ENCODE measurements at regions not wholly inside any gene's neighbourhood (a gene's known extent, or its start where the extent isn't known, plus 50 kb on each side); places are given as distances from the start of the nearest gene placed in this dataset.

GRCh38 chr3:31125413-31126020, 231.1 kb upstream of the GADL1 start:
- no peaks in the 10 kb centered on the region for H3K9me3 ChIP-seq (ENCODE audit: control insufficient read depth, low read length)
- H3K36me3 ChIP-seq (ENCODE audit: control insufficient read depth, insufficient read depth, low read length): no peaks in the 10 kb centered on the region
- no peak overlapping the region for H3K27ac ChIP-seq (ENCODE audit: insufficient read depth, low read depth, low read length, poor library complexity, severe bottlenecking)
- H3K27me3 ChIP-seq (ENCODE audit: control insufficient read depth, insufficient read depth, low read length, poor library complexity, severe bottlenecking): no peaks in the 10 kb centered on the region
- WGBS, 2 experiments: 29 to 47% methylated on average over 4 of the region's 4 CpGs
- no peak overlapping the region for H3K4me3 ChIP-seq (ENCODE audit: insufficient read depth, low read depth, low read length)
- peaks cover 14% of the 10 kb centered on the region for H3K4me1 ChIP-seq (ENCODE audit: control insufficient read depth, insufficient read depth, low read length)

GRCh38 chr3:31129241-31129640, 234.8 kb upstream of the GADL1 start:
- WGBS, 2 experiments: 96 to 100% methylated on average over 2 of the region's 2 CpGs
- peaks cover 3% of the 10 kb centered on the region for H3K27me3 ChIP-seq (ENCODE audit: control insufficient read depth, insufficient read depth, low read length, poor library complexity, severe bottlenecking)
- H3K9me3 ChIP-seq (ENCODE audit: control insufficient read depth, low read length): no peaks in the 10 kb centered on the region
- H3K4me3 ChIP-seq (ENCODE audit: insufficient read depth, low read depth, low read length): no peak overlapping the region
- no peaks in the 10 kb centered on the region for H3K36me3 ChIP-seq (ENCODE audit: control insufficient read depth, insufficient read depth, low read length)
- no peak overlapping the region for H3K27ac ChIP-seq (ENCODE audit: insufficient read depth, low read depth, low read length, poor library complexity, severe bottlenecking)
- H3K4me1 ChIP-seq (ENCODE audit: control insufficient read depth, insufficient read depth, low read length): peaks cover 14% of the 10 kb centered on the region

- Histone ChIP-seq H3K27ac (ENCODE audit: insufficient read depth, low read depth, low read length, poor library complexity, severe bottlenecking) (no peak overlapping the region), H3K9me3 (ENCODE audit: control insufficient read depth, low read length) (no peaks in the 10 kb centered on the region), H3K36me3 (ENCODE audit: control insufficient read depth, insufficient read depth, low read length) (no peaks in the 10 kb centered on the region), H3K4me1 (ENCODE audit: control insufficient read depth, insufficient read depth, low read length) (peaks cover 4% of the 10 kb centered on the region), H3K4me3 (ENCODE audit: insufficient read depth, low read depth, low read length) (no peak overlapping the region), H3K27me3 (ENCODE audit: control insufficient read depth, insufficient read depth, low read length, poor library complexity, severe bottlenecking) (peaks cover 3% of the 10 kb centered on the region)
- 73 to 91% methylated on average over 1 to 2 of the region's 2 CpGs for WGBS, 2 experiments
Observed at GRCh38 chr3:31132132-31132769, 237.8 kb upstream of the GADL1 start.

DNA sequence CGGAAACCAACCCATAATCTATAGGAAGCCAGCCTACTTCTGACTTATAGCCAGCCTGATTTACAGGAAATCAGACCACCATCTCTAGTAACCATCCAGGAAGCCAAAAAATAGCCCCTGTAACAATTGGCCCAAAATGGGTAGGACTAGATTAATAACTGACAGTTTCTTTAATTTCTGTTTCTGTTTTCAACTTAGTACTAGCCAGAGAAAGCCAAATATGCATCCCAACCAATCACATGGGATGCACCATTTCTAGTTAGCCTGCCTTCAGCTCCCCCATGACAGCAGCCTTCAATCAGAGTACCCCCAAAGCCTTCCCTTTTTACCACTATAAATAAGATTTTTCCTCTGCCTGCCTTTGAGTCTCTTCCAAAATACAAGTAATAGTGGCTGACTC, 239.1 kb upstream of the GADL1 start:
- Histone ChIP-seq H3K4me1 (ENCODE audit: control insufficient read depth, insufficient read depth, low read length) (no peaks in the 10 kb centered on the region), H3K9me3 (ENCODE audit: control insufficient read depth, low read length) (no peaks in the 10 kb centered on the region), H3K4me3 (ENCODE audit: insufficient read depth, low read depth, low read length) (no peak overlapping the region), H3K27ac (ENCODE audit: insufficient read depth, low read depth, low read length, poor library complexity, severe bottlenecking) (no peak overlapping the region), H3K27me3 (ENCODE audit: control insufficient read depth, insufficient read depth, low read length, poor library complexity, severe bottlenecking) (peaks cover 3% of the 10 kb centered on the region), H3K36me3 (ENCODE audit: control insufficient read depth, insufficient read depth, low read length) (no peaks in the 10 kb centered on the region)
- 88 to 92% methylated on average over 1 of the region's 1 CpG for WGBS, 2 experiments

- no peaks in the 10 kb centered on the region for H3K36me3 ChIP-seq (ENCODE audit: control insufficient read depth, insufficient read depth, low read length)
- no peak overlapping the region for H3K4me3 ChIP-seq (ENCODE audit: insufficient read depth, low read depth, low read length)
- H3K27ac ChIP-seq (ENCODE audit: insufficient read depth, low read depth, low read length, poor library complexity, severe bottlenecking): no peak overlapping the region
- 88 to 90% methylated on average over 2 of the region's 3 CpGs for WGBS, 2 experiments
- no peaks in the 10 kb centered on the region for H3K9me3 ChIP-seq (ENCODE audit: control insufficient read depth, low read length)
- no peaks in the 10 kb centered on the region for H3K4me1 ChIP-seq (ENCODE audit: control insufficient read depth, insufficient read depth, low read length)
- peaks cover 3% of the 10 kb centered on the region for H3K27me3 ChIP-seq (ENCODE audit: control insufficient read depth, insufficient read depth, low read length, poor library complexity, severe bottlenecking)
Observed at GRCh38 chr3:31135546-31135945, 241.1 kb upstream of the GADL1 start.

DNA sequence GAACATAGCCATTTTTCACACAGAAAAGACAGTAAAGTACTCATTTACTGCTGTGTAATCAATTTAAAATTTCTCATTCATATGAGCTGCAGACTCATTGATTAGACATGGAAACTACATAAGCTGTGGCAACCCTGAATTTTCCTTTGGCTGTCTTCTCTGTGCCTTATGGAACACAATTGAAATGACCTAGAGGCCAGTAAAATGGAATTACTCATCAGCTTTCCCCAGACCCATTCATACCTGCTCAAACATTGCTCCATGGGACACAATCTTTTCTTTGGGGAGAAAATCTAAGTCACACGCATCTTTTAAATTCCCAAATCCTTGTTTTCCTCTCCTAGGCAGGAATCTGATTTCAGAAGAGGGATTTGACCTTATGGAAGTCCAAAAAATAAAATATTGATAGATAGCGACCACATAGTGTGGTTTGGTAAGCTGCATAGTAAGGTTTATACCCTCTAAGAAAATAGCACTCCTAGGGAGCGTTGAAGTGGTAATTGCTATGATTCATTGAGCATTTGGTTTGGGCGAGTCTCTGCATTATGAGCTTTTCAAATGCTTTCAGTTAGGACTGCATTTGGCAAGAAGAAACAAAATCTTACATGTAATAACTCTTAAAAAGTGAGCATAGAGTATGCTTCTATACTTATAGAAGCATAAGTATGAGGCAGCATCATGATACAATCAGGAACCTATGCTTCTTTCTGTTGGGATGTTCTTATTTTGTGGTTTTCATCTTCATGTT, 243.4 kb upstream of the GADL1 start:
- Histone ChIP-seq H3K9me3 (ENCODE audit: control insufficient read depth, low read length) (no peaks in the 10 kb centered on the region), H3K27me3 (ENCODE audit: control insufficient read depth, insufficient read depth, low read length, poor library complexity, severe bottlenecking) (no peaks in the 10 kb centered on the region), H3K4me3 (ENCODE audit: insufficient read depth, low read depth, low read length) (no peak overlapping the region), H3K36me3 (ENCODE audit: control insufficient read depth, insufficient read depth, low read length) (no peaks in the 10 kb centered on the region), H3K4me1 (ENCODE audit: control insufficient read depth, insufficient read depth, low read length) (no peaks in the 10 kb centered on the region), H3K27ac (ENCODE audit: insufficient read depth, low read depth, low read length, poor library complexity, severe bottlenecking) (no peak overlapping the region)
- WGBS, 2 experiments: 93 to 98% methylated on average over 4 of the region's 4 CpGs

GRCh38 chr3:31140470-31140869, 246.0 kb upstream of the GADL1 start:
- Histone ChIP-seq H3K9me3 (ENCODE audit: control insufficient read depth, low read length) (no peaks in the 10 kb centered on the region), H3K36me3 (ENCODE audit: control insufficient read depth, insufficient read depth, low read length) (no peaks in the 10 kb centered on the region), H3K4me1 (ENCODE audit: control insufficient read depth, insufficient read depth, low read length) (no peaks in the 10 kb centered on the region), H3K27ac (ENCODE audit: insufficient read depth, low read depth, low read length, poor library complexity, severe bottlenecking) (no peak overlapping the region), H3K27me3 (ENCODE audit: control insufficient read depth, insufficient read depth, low read length, poor library complexity, severe bottlenecking) (no peaks in the 10 kb centered on the region), H3K4me3 (ENCODE audit: insufficient read depth, low read depth, low read length) (no peak overlapping the region)

GRCh38 chr3:31142139-31142538, 247.7 kb upstream of the GADL1 start:
- H3K9me3 ChIP-seq (ENCODE audit: control insufficient read depth, low read length): no peaks in the 10 kb centered on the region
- H3K4me1 ChIP-seq (ENCODE audit: control insufficient read depth, insufficient read depth, low read length): no peaks in the 10 kb centered on the region
- H3K27me3 ChIP-seq (ENCODE audit: control insufficient read depth, insufficient read depth, low read length, poor library complexity, severe bottlenecking): no peaks in the 10 kb centered on the region
- no peaks in the 10 kb centered on the region for H3K36me3 ChIP-seq (ENCODE audit: control insufficient read depth, insufficient read depth, low read length)
- H3K27ac ChIP-seq (ENCODE audit: insufficient read depth, low read depth, low read length, poor library complexity, severe bottlenecking): no peak overlapping the region
- H3K4me3 ChIP-seq (ENCODE audit: insufficient read depth, low read depth, low read length): no peak overlapping the region

DNA sequence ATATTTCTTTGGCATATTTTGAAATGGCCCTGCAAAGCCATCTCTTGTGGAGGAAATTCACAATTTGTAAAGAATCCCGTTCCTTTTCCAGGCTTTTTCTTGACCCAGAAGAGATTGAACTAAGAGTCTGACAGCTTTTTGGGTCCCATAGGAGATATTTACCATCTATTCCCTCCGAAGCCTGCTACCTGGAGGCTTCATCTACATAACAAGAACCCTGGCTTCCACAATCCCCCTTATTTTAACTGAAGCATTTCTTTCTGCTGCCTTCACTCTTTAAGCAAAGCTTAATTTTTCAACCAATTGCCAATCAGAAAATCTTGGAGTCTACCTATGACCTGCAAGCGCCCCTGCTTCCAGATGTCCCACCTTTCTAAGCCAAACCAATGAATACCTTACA, 248.1 kb upstream of the GADL1 start:
- Histone ChIP-seq H3K9me3 (ENCODE audit: control insufficient read depth, low read length) (no peaks in the 10 kb centered on the region), H3K27me3 (ENCODE audit: control insufficient read depth, insufficient read depth, low read length, poor library complexity, severe bottlenecking) (no peaks in the 10 kb centered on the region), H3K27ac (ENCODE audit: insufficient read depth, low read depth, low read length, poor library complexity, severe bottlenecking) (no peak overlapping the region), H3K36me3 (ENCODE audit: control insufficient read depth, insufficient read depth, low read length) (no peaks in the 10 kb centered on the region), H3K4me3 (ENCODE audit: insufficient read depth, low read depth, low read length) (no peak overlapping the region), H3K4me1 (ENCODE audit: control insufficient read depth, insufficient read depth, low read length) (no peaks in the 10 kb centered on the region)
- WGBS, 2 experiments: 58 to 64% methylated on average over 3 of the region's 3 CpGs

GRCh38 chr3:31145062-31145461, 250.6 kb upstream of the GADL1 start:
- Histone ChIP-seq H3K27me3 (ENCODE audit: control insufficient read depth, insufficient read depth, low read length, poor library complexity, severe bottlenecking) (no peaks in the 10 kb centered on the region), H3K4me3 (ENCODE audit: insufficient read depth, low read depth, low read length) (no peak overlapping the region), H3K4me1 (ENCODE audit: control insufficient read depth, insufficient read depth, low read length) (no peaks in the 10 kb centered on the region), H3K27ac (ENCODE audit: insufficient read depth, low read depth, low read length, poor library complexity, severe bottlenecking) (no peak overlapping the region), H3K9me3 (ENCODE audit: control insufficient read depth, low read length) (no peaks in the 10 kb centered on the region), H3K36me3 (ENCODE audit: control insufficient read depth, insufficient read depth, low read length) (no peaks in the 10 kb centered on the region)
- WGBS, 2 experiments: 82 to 96% methylated on average over 1 of the region's 1 CpG

Data from ectodermal cell (in vitro differentiated cells).